HEK293 (cell line): ENCODE measurements at regions not wholly inside any gene's neighbourhood (a gene's known extent, or its start where the extent isn't known, plus 50 kb on each side); places are given as distances from the start of the nearest gene placed in this dataset.

Experiments
- CTCF ChIA-PET: fragments of 350-600 bp; formaldehyde crosslinking; extraction: SDS; loops from one replicate; lab custom pipeline; 2021; ENCODE audit warnings: antibody characterized with exemption; lab: Yijun Ruan, JAX
- POLR2A ChIA-PET: fragments of 300-600 bp; formaldehyde crosslinking; extraction: SDS; loops from one replicate; lab custom pipeline; 2020; ENCODE audit warnings: antibody characterized with exemption, inconsistent platforms; lab: Yijun Ruan, JAX
- H3K27ac ChIP-seq: fragments of 200-500 bp; sonication (Bioruptor generic); 2 replicates; pipeline ENCODE4 v1.5.1; 2014; ENCODE audit warnings: low read depth, low read length, control low read depth, inconsistent platforms; ENCODE audit errors: extremely low read depth
- H3K36me3 ChIP-seq, 2 experiments: fragments of 200-500 bp in 1 of 2; sonication (Bioruptor generic) in 1 of 2; 1 replicate in 1 of 2; 2 replicates in 1 of 2; pipeline ENCODE4 v1.5.1; 2014 to 2017; ENCODE audit warnings: inconsistent platforms in 2 of 2, low read length in 2 of 2; ENCODE audit not compliant: control insufficient read depth in 2 of 2, insufficient read depth in 1 of 2
- H3K4me1 ChIP-seq: fragments of 200-500 bp; sonication (Bioruptor generic); 2 replicates; pipeline ENCODE4 v1.5.1; 2014; ENCODE audit warnings: mild to moderate bottlenecking, low read length, inconsistent platforms; ENCODE audit not compliant: control insufficient read depth, insufficient read depth
- H3K4me3 ChIP-seq: 2 replicates; pipeline ENCODE4 v1.5.1; 2011; ENCODE audit warnings: low read depth, mild to moderate bottlenecking, control low read depth, low read length, moderate library complexity
- H3K9me3 ChIP-seq: fragments of 200-500 bp; sonication (Bioruptor generic); 2 replicates; pipeline ENCODE4 v1.5.1; 2014; ENCODE audit warnings: low read depth, low read length, inconsistent platforms; ENCODE audit not compliant: control insufficient read depth, insufficient read depth
- FEZF1 ChIP-seq: fragments of 450-650 bp; formaldehyde crosslinking; IDR thresholded peaks from 2 replicates; pipeline ENCODE4 v1.5.1; 2016; ENCODE audit warnings: missing biosample characterization, missing genetic modification characterization
- GLIS1 ChIP-seq: fragments of 450-650 bp; formaldehyde crosslinking; IDR thresholded peaks from 2 replicates; pipeline ENCODE4 v1.5.1; 2016; ENCODE audit warnings: missing biosample characterization, missing genetic modification characterization
- KLF1 ChIP-seq: fragments of 450-650 bp; formaldehyde crosslinking; IDR thresholded peaks from 2 replicates; pipeline ENCODE4 v1.5.1; 2016; ENCODE audit warnings: missing biosample characterization, missing genetic modification characterization
- KLF8 ChIP-seq: fragments of 450-650 bp; formaldehyde crosslinking; IDR thresholded peaks from 2 replicates; pipeline ENCODE4 v1.5.1; 2016; ENCODE audit warnings: missing biosample characterization, missing genetic modification characterization
- MZF1 ChIP-seq: fragments of 450-650 bp; formaldehyde crosslinking; IDR thresholded peaks from 2 replicates; pipeline ENCODE4 v1.5.1; 2017; ENCODE audit warnings: missing biosample characterization, missing genetic modification characterization, borderline replicate concordance
- SCRT1 ChIP-seq: fragments of 450-650 bp; formaldehyde crosslinking; IDR thresholded peaks from 2 replicates; pipeline ENCODE4 v1.5.1; 2016; ENCODE audit warnings: missing biosample characterization, missing genetic modification characterization, borderline replicate concordance
- YY2 ChIP-seq: fragments of 450-650 bp; formaldehyde crosslinking; IDR thresholded peaks from 2 replicates; pipeline ENCODE4 v1.5.1; 2016; ENCODE audit warnings: missing biosample characterization, missing genetic modification characterization
- ZBTB17 ChIP-seq: fragments of 450-650 bp; formaldehyde crosslinking; IDR thresholded peaks from 2 replicates; pipeline ENCODE4 v1.5.1; 2016; ENCODE audit warnings: missing biosample characterization, missing genetic modification characterization
- ZFP41 ChIP-seq: fragments of 450-650 bp; formaldehyde crosslinking; IDR thresholded peaks from 2 replicates; pipeline ENCODE4 v1.5.1; 2016; ENCODE audit warnings: missing biosample characterization, missing genetic modification characterization, borderline replicate concordance
- ZNF248 ChIP-seq: fragments of 450-650 bp; formaldehyde crosslinking; IDR thresholded peaks from 2 replicates; pipeline ENCODE4 v1.5.1; 2017; ENCODE audit warnings: missing biosample characterization, missing genetic modification characterization
- ZNF555 ChIP-seq: fragments of 450-650 bp; formaldehyde crosslinking; conservative IDR thresholded peaks from 2 replicates; pipeline ENCODE4 v1.5.1; 2017; ENCODE audit warnings: missing biosample characterization, mild to moderate bottlenecking, missing genetic modification characterization, inconsistent platforms
- ZNF658 ChIP-seq: fragments of 450-650 bp; formaldehyde crosslinking; IDR thresholded peaks from 2 replicates; pipeline ENCODE4; 2016; ENCODE audit warnings: missing biosample characterization, missing genetic modification characterization
- ZNF664 ChIP-seq: fragments of 450-650 bp; formaldehyde crosslinking; IDR thresholded peaks from 2 replicates; pipeline ENCODE4 v1.5.1; 2016; ENCODE audit warnings: missing biosample characterization, missing genetic modification characterization
- ZNF792 ChIP-seq: fragments of 450-650 bp; formaldehyde crosslinking; IDR thresholded peaks from 2 replicates; pipeline ENCODE4 v1.5.1; 2016; ENCODE audit warnings: missing biosample characterization, missing genetic modification characterization
- ZSCAN23 ChIP-seq: fragments of 450-650 bp; formaldehyde crosslinking; IDR thresholded peaks from 2 replicates; pipeline ENCODE4 v1.5.1; 2016; ENCODE audit warnings: missing biosample characterization, missing genetic modification characterization
- TF ChIP-seq, protein P1 (sequence below): fragments of 450-650 bp; formaldehyde crosslinking; IDR thresholded peaks from 2 replicates; pipeline ENCODE4 v1.5.1; 2016; ENCODE audit warnings: missing biosample characterization, missing genetic modification characterization
- TF ChIP-seq, protein P2 (sequence below): fragments of 450-650 bp; formaldehyde crosslinking; IDR thresholded peaks from 2 replicates; pipeline ENCODE4 v1.5.1; 2017; ENCODE audit warnings: missing biosample characterization, mild to moderate bottlenecking, missing genetic modification characterization, moderate library complexity
- TF ChIP-seq, protein P3 (sequence below): fragments of 450-650 bp; formaldehyde crosslinking; IDR thresholded peaks from 2 replicates; pipeline ENCODE4 v1.5.1; 2016; ENCODE audit warnings: missing biosample characterization, missing genetic modification characterization
- TF ChIP-seq, protein P4 (sequence below): fragments of 450-650 bp; formaldehyde crosslinking; IDR thresholded peaks from 2 replicates; pipeline ENCODE4 v1.5.1; 2016; ENCODE audit warnings: missing biosample characterization, missing genetic modification characterization
- TF ChIP-seq, protein P5 (sequence below): fragments of 450-650 bp; formaldehyde crosslinking; IDR thresholded peaks from 2 replicates; pipeline ENCODE4 v1.5.1; 2016; ENCODE audit warnings: missing biosample characterization, missing genetic modification characterization, low read depth

DNA sequence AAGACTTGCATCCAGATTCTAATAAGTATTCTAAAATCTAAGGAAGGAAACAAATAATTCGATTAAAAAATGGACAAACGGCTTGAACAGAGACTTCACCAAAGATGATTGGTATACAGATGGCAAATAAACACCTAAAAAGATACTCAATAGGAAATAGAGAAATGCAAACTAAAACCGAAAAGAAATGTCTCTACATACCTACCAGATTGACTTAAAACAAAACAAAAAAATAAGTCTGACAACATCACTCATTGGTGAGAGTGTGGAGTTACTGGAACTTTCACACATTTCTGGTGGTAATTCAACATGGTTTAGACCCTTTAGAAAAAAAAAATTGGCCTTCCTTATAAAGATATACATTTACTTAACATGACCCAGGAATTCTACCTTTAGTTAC is 869.8 kb downstream of the TTLL7 start (continued):
- TF ChIP-seq, protein P1, sequence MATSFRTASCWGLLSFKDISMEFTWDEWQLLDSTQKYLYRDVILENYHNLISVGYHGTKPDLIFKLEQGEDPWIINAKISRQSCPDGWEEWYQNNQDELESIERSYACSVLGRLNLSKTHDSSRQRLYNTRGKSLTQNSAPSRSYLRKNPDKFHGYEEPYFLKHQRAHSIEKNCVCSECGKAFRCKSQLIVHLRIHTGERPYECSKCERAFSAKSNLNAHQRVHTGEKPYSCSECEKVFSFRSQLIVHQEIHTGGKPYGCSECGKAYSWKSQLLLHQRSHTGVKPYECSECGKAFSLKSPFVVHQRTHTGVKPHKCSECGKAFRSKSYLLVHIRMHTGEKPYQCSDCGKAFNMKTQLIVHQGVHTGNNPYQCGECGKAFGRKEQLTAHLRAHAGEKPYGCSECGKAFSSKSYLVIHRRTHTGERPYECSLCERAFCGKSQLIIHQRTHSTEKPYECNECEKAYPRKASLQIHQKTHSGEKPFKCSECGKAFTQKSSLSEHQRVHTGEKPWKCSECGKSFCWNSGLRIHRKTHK = no peak

DNA sequence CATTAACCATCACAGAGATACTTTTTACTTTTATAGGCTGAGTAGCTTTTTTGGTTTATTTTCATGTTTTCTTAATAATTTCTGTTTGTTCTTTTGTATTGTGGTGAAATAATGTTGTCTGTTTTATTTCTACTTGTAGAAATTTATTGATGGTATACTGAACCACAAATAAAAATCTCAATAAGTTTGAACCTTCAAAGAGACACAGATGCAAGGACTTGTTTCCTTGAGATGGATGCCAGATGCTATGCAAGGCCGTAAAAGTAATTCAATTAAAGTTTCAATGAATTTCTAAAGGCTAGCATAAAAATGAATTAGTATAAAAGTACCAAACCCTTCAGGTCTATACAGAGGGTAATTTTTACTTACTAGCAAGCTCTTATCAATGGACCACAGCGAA is 873.5 kb downstream of the TTLL7 start:
- Histone ChIP-seq H3K9me3 (no peaks in the 10 kb centered on the region), H3K36me3 (no peaks in the 10 kb centered on the region), H3K27ac (no peak overlapping the region)
- CTCF ChIA-PET = no interaction called here
- POLR2A ChIA-PET = no interaction called here
- TF ChIP-seq, protein P2, sequence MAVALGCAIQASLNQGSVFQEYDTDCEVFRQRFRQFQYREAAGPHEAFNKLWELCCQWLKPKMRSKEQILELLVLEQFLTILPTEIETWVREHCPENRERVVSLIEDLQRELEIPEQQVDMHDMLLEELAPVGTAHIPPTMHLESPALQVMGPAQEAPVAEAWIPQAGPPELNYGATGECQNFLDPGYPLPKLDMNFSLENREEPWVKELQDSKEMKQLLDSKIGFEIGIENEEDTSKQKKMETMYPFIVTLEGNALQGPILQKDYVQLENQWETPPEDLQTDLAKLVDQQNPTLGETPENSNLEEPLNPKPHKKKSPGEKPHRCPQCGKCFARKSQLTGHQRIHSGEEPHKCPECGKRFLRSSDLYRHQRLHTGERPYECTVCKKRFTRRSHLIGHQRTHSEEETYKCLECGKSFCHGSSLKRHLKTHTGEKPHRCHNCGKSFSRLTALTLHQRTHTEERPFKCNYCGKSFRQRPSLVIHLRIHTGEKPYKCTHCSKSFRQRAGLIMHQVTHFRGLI (tag by site-specific recombination) = no peak
- TF ChIP-seq, all 188 proteins: peak for 0
- Histone ChIP-seq H3K4me1 (no peaks in the 10 kb centered on the region), H3K4me3 (no peak overlapping the region)

DNA sequence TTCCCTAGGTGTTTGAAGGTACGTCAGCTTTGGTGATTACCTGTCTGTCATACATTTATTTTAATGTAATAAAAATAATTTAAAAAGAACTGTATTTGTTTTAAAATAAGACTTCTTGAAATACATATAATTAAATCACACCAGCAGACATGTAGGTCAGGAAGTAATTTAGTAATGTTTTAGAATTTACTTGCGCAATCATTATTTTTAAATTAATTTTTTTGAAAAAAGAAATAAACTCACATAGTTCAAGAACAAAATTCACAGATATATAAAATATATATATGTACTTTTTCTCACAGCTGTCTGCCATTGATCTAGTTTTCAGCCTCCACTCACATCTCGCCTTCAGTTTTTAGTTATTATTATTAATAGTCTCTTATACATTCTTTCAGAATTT is 875.9 kb downstream of the TTLL7 start:
- Histone ChIP-seq H3K4me3 (no peak overlapping the region), H3K27ac (no peak overlapping the region), H3K9me3 (no peaks in the 10 kb centered on the region), H3K4me1 (no peaks in the 10 kb centered on the region), H3K36me3 (no peaks in the 10 kb centered on the region)
- POLR2A ChIA-PET = no interaction called here
- TF ChIP-seq ZFP41 (tag by site-specific recombination) (no peak), YY2 (no peak), ZBTB17 (tag by site-specific recombination) (no peak), ZNF555 (no peak), ZNF664 (tag by site-specific recombination) (no peak), SCRT1 (tag by site-specific recombination) (no peak), ZNF248 (tag by site-specific recombination) (no peak)
- TF ChIP-seq, protein P3, sequence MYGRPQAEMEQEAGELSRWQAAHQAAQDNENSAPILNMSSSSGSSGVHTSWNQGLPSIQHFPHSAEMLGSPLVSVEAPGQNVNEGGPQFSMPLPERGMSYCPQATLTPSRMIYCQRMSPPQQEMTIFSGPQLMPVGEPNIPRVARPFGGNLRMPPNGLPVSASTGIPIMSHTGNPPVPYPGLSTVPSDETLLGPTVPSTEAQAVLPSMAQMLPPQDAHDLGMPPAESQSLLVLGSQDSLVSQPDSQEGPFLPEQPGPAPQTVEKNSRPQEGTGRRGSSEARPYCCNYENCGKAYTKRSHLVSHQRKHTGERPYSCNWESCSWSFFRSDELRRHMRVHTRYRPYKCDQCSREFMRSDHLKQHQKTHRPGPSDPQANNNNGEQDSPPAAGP = no peak
- CTCF ChIA-PET = no interaction called here

DNA sequence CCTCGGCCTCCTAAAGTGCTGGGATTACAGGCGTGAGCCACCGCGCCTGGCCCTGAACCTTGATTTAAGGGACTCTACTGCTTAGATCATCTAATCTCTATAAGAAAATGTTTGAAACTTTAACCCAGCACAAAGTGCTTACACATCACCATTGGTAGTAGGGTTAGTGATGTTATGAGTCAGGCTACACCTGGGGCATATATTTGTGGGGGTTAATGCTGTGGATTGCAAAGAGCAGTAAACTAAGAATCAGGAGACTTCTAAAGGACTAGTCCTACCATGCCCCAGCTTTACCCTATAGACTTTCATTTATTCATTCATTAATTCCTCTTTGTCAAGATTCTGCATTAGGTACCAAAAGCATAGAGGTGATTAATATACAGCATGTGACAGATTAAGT is 880.5 kb downstream of the TTLL7 start:
- H3K36me3 ChIP-seq = no peaks in the 10 kb centered on the region
- TF ChIP-seq ZNF792 (tag by site-specific recombination) (no peak), KLF1 (tag by site-specific recombination) (no peak), GLIS1 (tag by site-specific recombination) (no peak), ZSCAN23 (no peak), KLF8 (tag by site-specific recombination) (no peak), MZF1 (no peak), ZNF658 (no peak), FEZF1 (tag by site-specific recombination) (no peak)
- TF ChIP-seq, protein P4, sequence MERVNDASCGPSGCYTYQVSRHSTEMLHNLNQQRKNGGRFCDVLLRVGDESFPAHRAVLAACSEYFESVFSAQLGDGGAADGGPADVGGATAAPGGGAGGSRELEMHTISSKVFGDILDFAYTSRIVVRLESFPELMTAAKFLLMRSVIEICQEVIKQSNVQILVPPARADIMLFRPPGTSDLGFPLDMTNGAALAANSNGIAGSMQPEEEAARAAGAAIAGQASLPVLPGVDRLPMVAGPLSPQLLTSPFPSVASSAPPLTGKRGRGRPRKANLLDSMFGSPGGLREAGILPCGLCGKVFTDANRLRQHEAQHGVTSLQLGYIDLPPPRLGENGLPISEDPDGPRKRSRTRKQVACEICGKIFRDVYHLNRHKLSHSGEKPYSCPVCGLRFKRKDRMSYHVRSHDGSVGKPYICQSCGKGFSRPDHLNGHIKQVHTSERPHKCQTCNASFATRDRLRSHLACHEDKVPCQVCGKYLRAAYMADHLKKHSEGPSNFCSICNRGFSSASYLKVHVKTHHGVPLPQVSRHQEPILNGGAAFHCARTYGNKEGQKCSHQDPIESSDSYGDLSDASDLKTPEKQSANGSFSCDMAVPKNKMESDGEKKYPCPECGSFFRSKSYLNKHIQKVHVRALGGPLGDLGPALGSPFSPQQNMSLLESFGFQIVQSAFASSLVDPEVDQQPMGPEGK (tag by site-specific recombination) = no peak
- TF ChIP-seq, protein P5, sequence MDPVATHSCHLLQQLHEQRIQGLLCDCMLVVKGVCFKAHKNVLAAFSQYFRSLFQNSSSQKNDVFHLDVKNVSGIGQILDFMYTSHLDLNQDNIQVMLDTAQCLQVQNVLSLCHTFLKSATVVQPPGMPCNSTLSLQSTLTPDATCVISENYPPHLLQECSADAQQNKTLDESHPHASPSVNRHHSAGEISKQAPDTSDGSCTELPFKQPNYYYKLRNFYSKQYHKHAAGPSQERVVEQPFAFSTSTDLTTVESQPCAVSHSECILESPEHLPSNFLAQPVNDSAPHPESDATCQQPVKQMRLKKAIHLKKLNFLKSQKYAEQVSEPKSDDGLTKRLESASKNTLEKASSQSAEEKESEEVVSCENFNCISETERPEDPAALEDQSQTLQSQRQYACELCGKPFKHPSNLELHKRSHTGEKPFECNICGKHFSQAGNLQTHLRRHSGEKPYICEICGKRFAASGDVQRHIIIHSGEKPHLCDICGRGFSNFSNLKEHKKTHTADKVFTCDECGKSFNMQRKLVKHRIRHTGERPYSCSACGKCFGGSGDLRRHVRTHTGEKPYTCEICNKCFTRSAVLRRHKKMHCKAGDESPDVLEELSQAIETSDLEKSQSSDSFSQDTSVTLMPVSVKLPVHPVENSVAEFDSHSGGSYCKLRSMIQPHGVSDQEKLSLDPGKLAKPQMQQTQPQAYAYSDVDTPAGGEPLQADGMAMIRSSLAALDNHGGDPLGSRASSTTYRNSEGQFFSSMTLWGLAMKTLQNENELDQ (tag by site-specific recombination) = no peak
- TF ChIP-seq, all 188 proteins: peak for 0
- Histone ChIP-seq H3K4me1 (no peaks in the 10 kb centered on the region), H3K4me3 (no peak overlapping the region), H3K9me3 (no peaks in the 10 kb centered on the region), H3K27ac (no peak overlapping the region)
- POLR2A ChIA-PET = no interaction called here
- CTCF ChIA-PET = no interaction called here
